GM23338 (cell line): ENCODE measurements at regions not wholly inside any gene's neighbourhood (a gene's known extent, or its start where the extent isn't known, plus 50 kb on each side); places are given as distances from the start of the nearest gene placed in this dataset.

Experiments
- ATAC-seq: fragments of 200-7000 bp; cut with Tn5 transposase; 3 replicates; pipeline ENCODE4 v1.9.1; 2020
- DNase-seq: peaks from one replicate; pipeline ENCODE4 v3.0.0-alpha.2; 2015; ENCODE audit warnings: low spot score
- H2AFZ ChIP-seq: fragments of 200-600 bp; sonication (generic); 2 replicates; pipeline ENCODE4 v1.8.0; 2016; ENCODE audit warnings: antibody characterized with exemption, mild to moderate bottlenecking, moderate library complexity
- H3F3A ChIP-seq: fragments of 200-600 bp; sonication (generic); replicated peaks from 2 replicates; pipeline ENCODE4 v1.8.0; 2017; ENCODE audit warnings: antibody characterized with exemption, mixed run types, low read depth
- H3K27ac ChIP-seq: fragments of 200-600 bp; sonication (generic); 2 replicates; pipeline ENCODE4 v1.6.1; 2016; ENCODE audit warnings: low read depth
- H3K27me3 ChIP-seq: fragments of 200-600 bp; sonication (generic); 2 replicates; pipeline ENCODE4 v1.8.0; 2016; ENCODE audit warnings: mild to moderate bottlenecking, mixed run types, moderate library complexity; ENCODE audit not compliant: insufficient read depth
- H3K36me3 ChIP-seq: fragments of 200-600 bp; sonication (generic); 2 replicates; pipeline ENCODE4 v1.8.0; 2016; ENCODE audit warnings: mild to moderate bottlenecking; ENCODE audit not compliant: insufficient read depth
- H3K4me1 ChIP-seq: fragments of 200-600 bp; sonication (generic); 2 replicates; pipeline ENCODE4 v1.8.0; 2016; ENCODE audit warnings: mild to moderate bottlenecking, moderate library complexity; ENCODE audit not compliant: insufficient read depth
- H3K4me2 ChIP-seq: fragments of 200-600 bp; sonication (generic); 2 replicates; pipeline ENCODE4 v1.7.1; 2017; ENCODE audit warnings: mixed run types
- H3K4me3 ChIP-seq: fragments of 200-600 bp; sonication (generic); 2 replicates; pipeline ENCODE4 v1.6.1; 2016; ENCODE audit warnings: mixed run types
- H3K79me2 ChIP-seq: fragments of 200-600 bp; sonication (generic); replicated peaks from 2 replicates; pipeline ENCODE4 v1.8.0; 2017; ENCODE audit warnings: mild to moderate bottlenecking; ENCODE audit not compliant: insufficient read depth
- H3K9me2 ChIP-seq: fragments of 200-600 bp; sonication (generic); 2 replicates; pipeline ENCODE4 v1.8.0; 2017; ENCODE audit not compliant: insufficient read depth
- H4K20me1 ChIP-seq: fragments of 200-600 bp; sonication (generic); replicated peaks from 2 replicates; pipeline ENCODE4 v1.8.0; 2017; ENCODE audit warnings: mild to moderate bottlenecking; ENCODE audit not compliant: insufficient read depth
- H3K27ac Mint-ChIP-seq: 2 replicates; pipeline ENCODE4 v1.8.0; 2020; ENCODE audit warnings: inconsistent platforms, mild to moderate bottlenecking, moderate library complexity, mixed read lengths
- H3K27me3 Mint-ChIP-seq: 3 replicates; pipeline ENCODE4 v1.8.0; 2022; ENCODE audit warnings: low read depth, mild to moderate bottlenecking, moderate library complexity, mixed read lengths, inconsistent platforms; ENCODE audit not compliant: insufficient read depth, poor library complexity
- H3K36me3 Mint-ChIP-seq: 3 replicates; pipeline ENCODE4 v1.8.0; 2021; ENCODE audit warnings: low read depth, mild to moderate bottlenecking, inconsistent platforms, moderate library complexity, mixed read lengths
- H3K4me1 Mint-ChIP-seq: 3 replicates; pipeline ENCODE4 v1.8.0; 2020; ENCODE audit warnings: mild to moderate bottlenecking, inconsistent platforms, mixed read lengths
- H3K4me3 Mint-ChIP-seq: 3 replicates; pipeline ENCODE4 v1.8.0; 2021; ENCODE audit warnings: moderate library complexity, mild to moderate bottlenecking, inconsistent platforms, mixed read lengths
- H3K9me3 Mint-ChIP-seq: 3 replicates; pipeline ENCODE4 v1.8.0; 2020; ENCODE audit warnings: moderate library complexity, mild to moderate bottlenecking, inconsistent platforms, mixed read lengths
- CREB1 ChIP-seq: fragments of 250-450 bp; sonication (Bioruptor Pico); IDR thresholded peaks from 2 replicates; pipeline ENCODE4 v1.5.0; 2020; ENCODE audit warnings: low read depth, mild to moderate bottlenecking, moderate library complexity
- CTCF ChIP-seq, 2 experiments: fragments of 200-600 bp in 1 of 2; sonication (generic) in 1 of 2; conservative IDR thresholded peaks; 2 replicates each; pipeline versions ENCODE4 v1.5.1 to v1.6.1; 2016 to 2017; ENCODE audit warnings: antibody characterized with exemption in 2 of 2, low read depth in 2 of 2, mild to moderate bottlenecking in 2 of 2, moderate library complexity in 1 of 2
- ETS1 ChIP-seq: IDR thresholded peaks from 2 replicates; pipeline ENCODE4 v1.6.1; 2016; ENCODE audit warnings: antibody characterized with exemption
- EZH2 ChIP-seq: fragments of 200-600 bp; sonication (generic); IDR thresholded peaks from one replicate; pipeline ENCODE4 v1.8.0; 2017; ENCODE audit warnings: antibody characterized with exemption, mild to moderate bottlenecking, low read depth; ENCODE audit not compliant: unreplicated experiment
- EZH2phosphoT487 ChIP-seq: fragments of 200-600 bp; sonication (generic); IDR thresholded peaks from one replicate; pipeline ENCODE4 v1.8.1; 2018; ENCODE audit warnings: antibody characterized with exemption; ENCODE audit not compliant: unreplicated experiment
- JUNB ChIP-seq: IDR thresholded peaks from one replicate; pipeline ENCODE4 v1.6.1; 2016; ENCODE audit warnings: antibody characterized with exemption; ENCODE audit not compliant: unreplicated experiment
- NANOG ChIP-seq: IDR thresholded peaks from 2 replicates; pipeline ENCODE4 v1.6.1; 2016; ENCODE audit warnings: antibody characterized with exemption, borderline replicate concordance
- POLR2AphosphoS5 ChIP-seq: IDR thresholded peaks from 2 replicates; pipeline ENCODE4 v1.6.1; 2016; ENCODE audit warnings: antibody characterized with exemption, low read depth
- STAT1 ChIP-seq: IDR thresholded peaks from one replicate; pipeline ENCODE4 v1.6.1; 2016; ENCODE audit warnings: antibody characterized with exemption; ENCODE audit not compliant: unreplicated experiment
- ZNF331 ChIP-seq: fragments of 250-450 bp; sonication (Bioruptor Pico); IDR thresholded peaks from 2 replicates; pipeline ENCODE4 v1.5.0; 2020; ENCODE audit warnings: low read depth, mild to moderate bottlenecking, moderate library complexity
- TF ChIP-seq, protein P1 (sequence below): IDR thresholded peaks from one replicate; pipeline ENCODE4 v1.6.1; 2018; ENCODE audit warnings: antibody characterized with exemption; ENCODE audit not compliant: unreplicated experiment

- no peaks in the 10 kb centered on the region for H3F3A ChIP-seq
- H3K4me3 Mint-ChIP-seq, result no peak overlapping the region
- H3K36me3 Mint-ChIP-seq, result no peaks in the 10 kb centered on the region
Measured at GRCh38 chr5:159393854-159394274, 63.6 kb upstream of the IL12B start.

GRCh38 chr5:159395202-159395601, 64.9 kb upstream of the IL12B start:
- no peaks in the 10 kb centered on the region for H3K79me2 ChIP-seq
- Mint-ChIP-seq H3K9me3 (no peaks in the 10 kb centered on the region; the same call in 2 of the 3 replicates), H3K4me3 (no peak overlapping the region), H3K36me3 (no peaks in the 10 kb centered on the region), H3K27ac (no peak overlapping the region), H3K4me1 (no peaks in the 10 kb centered on the region), H3K27me3 (peaks cover 4% of the 10 kb centered on the region)
- no peak overlapping the region for H3K4me3 ChIP-seq
- no peaks in the 10 kb centered on the region for H3K36me3 ChIP-seq
- H4K20me1 ChIP-seq, result no peaks in the 10 kb centered on the region
- H3K27ac ChIP-seq, result no peak overlapping the region
- DNase-seq (no peak), ATAC-seq (no peak)
- no peaks in the 10 kb centered on the region for H3K4me1 ChIP-seq
- H2AFZ ChIP-seq, result no peak overlapping the region
- no peak overlapping the region for H3K4me2 ChIP-seq
- H3F3A ChIP-seq, result no peaks in the 10 kb centered on the region
- no peaks in the 10 kb centered on the region for H3K27me3 ChIP-seq
- H3K9me2 ChIP-seq, result peaks cover 8% of the 10 kb centered on the region; the same call in 1 of the 2 replicates
- TF ChIP-seq, protein P1, sequence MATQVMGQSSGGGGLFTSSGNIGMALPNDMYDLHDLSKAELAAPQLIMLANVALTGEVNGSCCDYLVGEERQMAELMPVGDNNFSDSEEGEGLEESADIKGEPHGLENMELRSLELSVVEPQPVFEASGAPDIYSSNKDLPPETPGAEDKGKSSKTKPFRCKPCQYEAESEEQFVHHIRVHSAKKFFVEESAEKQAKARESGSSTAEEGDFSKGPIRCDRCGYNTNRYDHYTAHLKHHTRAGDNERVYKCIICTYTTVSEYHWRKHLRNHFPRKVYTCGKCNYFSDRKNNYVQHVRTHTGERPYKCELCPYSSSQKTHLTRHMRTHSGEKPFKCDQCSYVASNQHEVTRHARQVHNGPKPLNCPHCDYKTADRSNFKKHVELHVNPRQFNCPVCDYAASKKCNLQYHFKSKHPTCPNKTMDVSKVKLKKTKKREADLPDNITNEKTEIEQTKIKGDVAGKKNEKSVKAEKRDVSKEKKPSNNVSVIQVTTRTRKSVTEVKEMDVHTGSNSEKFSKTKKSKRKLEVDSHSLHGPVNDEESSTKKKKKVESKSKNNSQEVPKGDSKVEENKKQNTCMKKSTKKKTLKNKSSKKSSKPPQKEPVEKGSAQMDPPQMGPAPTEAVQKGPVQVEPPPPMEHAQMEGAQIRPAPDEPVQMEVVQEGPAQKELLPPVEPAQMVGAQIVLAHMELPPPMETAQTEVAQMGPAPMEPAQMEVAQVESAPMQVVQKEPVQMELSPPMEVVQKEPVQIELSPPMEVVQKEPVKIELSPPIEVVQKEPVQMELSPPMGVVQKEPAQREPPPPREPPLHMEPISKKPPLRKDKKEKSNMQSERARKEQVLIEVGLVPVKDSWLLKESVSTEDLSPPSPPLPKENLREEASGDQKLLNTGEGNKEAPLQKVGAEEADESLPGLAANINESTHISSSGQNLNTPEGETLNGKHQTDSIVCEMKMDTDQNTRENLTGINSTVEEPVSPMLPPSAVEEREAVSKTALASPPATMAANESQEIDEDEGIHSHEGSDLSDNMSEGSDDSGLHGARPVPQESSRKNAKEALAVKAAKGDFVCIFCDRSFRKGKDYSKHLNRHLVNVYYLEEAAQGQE, result no peak
- TF ChIP-seq ETS1 (no peak), POLR2AphosphoS5 (no peak), EZH2phosphoT487 (no peak), ZNF331 (no peak), STAT1 (no peak), CTCF (conservative IDR thresholded peaks at IDR 0.05; ENCODE audit: low read depth in 2 of 2) (no peak), CREB1 (CRISPR knock-in tag) (no peak), JUNB (no peak), EZH2 (no peak), NANOG (no peak)

More at GRCh38 chr5:159393854-159394274, 63.6 kb upstream of the IL12B start:
- TF ChIP-seq JUNB, result no peak
- no peak overlapping the region for H3K4me2 ChIP-seq
- no peaks in the 10 kb centered on the region for H3K79me2 ChIP-seq
- H2AFZ ChIP-seq, result no peak overlapping the region
- H3K27ac ChIP-seq, result no peak overlapping the region
- Mint-ChIP-seq H3K4me1 (no peaks in the 10 kb centered on the region), H3K27me3 (peaks cover 3% of the 10 kb centered on the region), H3K9me3 (no peaks in the 10 kb centered on the region; the same call in 2 of the 3 replicates), H3K27ac (no peak overlapping the region)
- H3K9me2 ChIP-seq, result peaks cover 8% of the 10 kb centered on the region; the same call in 1 of the 2 replicates
- ATAC-seq, result no peak
- no peaks in the 10 kb centered on the region for H4K20me1 ChIP-seq
- no peak overlapping the region for H3K4me3 ChIP-seq
- H3K4me1 ChIP-seq, result no peaks in the 10 kb centered on the region
- no peak for DNase-seq
- no peaks in the 10 kb centered on the region for H3K36me3 ChIP-seq
- no peaks in the 10 kb centered on the region for H3K27me3 ChIP-seq
